Stimulated activated CD8-positive, alpha-beta memory T cell treated with anti-CD3 and anti-CD28 coated beads, Interleukin-4, amount 100 ng/mL, for 1 hour (primary cell): ENCODE measurements at regions not wholly inside any gene's neighbourhood (a gene's known extent, or its start where the extent isn't known, plus 50 kb on each side); places are given as distances from the start of the nearest gene placed in this dataset.
"Not testable (repeated sequence)": the region's sequence is repeated elsewhere in the genome, so short reads cannot be mapped to it uniquely, and the experiment has no call there.

Experiments
- DNase-seq, 2 donors: peaks; one replicate each; pipeline ENCODE4 v3.0.0-alpha.2; 2020; ENCODE audit warnings: low read depth in 2 of 2, low spot score in 1 of 2

DNA sequence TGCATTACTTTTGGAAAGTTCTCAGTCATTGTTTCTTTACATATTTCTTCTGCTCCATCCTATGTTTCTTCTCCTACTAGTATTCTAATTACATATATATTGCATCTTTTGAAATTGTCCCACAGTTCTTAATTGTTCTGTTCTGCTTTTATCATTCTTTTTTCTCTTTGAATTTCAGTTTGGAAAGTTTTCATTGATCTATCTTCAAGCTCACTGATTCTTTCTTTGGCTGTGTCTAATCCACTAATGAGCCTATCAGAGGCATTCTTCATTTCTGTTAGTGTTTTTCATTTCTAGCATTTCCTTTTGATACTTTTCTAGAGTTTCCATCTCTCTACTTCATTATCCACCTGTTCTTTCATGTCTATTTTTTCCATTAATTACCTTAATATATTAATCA is 159.0 kb upstream of the KCNJ15 start:
- DNase-seq, result no peak

- DNase-seq, result no peak
These were observed 144.5 kb upstream of the KCNJ15 start for GRCh38 chr21:38112219-38112789.

DNA sequence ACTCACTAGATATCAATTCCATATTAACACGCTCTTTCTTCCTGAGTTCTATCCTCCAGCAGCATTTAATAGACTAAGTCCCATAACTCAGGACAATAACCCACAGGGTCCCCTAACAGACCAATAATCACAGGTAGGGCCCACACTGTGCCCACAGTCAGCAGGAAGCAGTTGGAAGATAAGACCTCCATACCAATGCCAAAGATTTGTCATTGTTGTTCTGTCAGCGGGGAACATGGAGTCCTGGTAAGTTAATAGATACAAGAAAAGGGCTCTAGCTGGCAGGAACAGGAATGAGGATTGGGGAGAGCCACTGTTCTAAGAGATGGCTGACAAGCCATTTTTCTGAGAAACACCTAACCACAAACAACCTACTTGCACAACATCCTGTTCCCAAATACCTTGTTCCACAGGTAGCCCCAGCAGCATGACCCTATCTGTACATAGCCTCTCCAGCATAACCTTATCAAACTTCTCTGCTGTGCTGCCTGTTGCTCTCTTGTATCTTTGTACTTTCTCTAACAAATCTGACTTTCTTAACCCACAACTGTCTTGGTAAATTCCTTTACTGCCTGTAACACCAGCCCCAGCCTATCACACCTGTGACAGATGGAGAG is 142.0 kb upstream of the KCNJ15 start:
- DNase-seq, result no peak

GRCh38 chr21:38115870-38116269 is 140.9 kb upstream of the KCNJ15 start:
- no peak for DNase-seq

- DNase-seq, result no peak
These were observed 137.0 kb upstream of the KCNJ15 start for GRCh38 chr21:38119793-38120192.

GRCh38 chr21:38120679-38120983 is 136.2 kb upstream of the KCNJ15 start:
- DNase-seq, result not testable (repeated sequence)

DNA sequence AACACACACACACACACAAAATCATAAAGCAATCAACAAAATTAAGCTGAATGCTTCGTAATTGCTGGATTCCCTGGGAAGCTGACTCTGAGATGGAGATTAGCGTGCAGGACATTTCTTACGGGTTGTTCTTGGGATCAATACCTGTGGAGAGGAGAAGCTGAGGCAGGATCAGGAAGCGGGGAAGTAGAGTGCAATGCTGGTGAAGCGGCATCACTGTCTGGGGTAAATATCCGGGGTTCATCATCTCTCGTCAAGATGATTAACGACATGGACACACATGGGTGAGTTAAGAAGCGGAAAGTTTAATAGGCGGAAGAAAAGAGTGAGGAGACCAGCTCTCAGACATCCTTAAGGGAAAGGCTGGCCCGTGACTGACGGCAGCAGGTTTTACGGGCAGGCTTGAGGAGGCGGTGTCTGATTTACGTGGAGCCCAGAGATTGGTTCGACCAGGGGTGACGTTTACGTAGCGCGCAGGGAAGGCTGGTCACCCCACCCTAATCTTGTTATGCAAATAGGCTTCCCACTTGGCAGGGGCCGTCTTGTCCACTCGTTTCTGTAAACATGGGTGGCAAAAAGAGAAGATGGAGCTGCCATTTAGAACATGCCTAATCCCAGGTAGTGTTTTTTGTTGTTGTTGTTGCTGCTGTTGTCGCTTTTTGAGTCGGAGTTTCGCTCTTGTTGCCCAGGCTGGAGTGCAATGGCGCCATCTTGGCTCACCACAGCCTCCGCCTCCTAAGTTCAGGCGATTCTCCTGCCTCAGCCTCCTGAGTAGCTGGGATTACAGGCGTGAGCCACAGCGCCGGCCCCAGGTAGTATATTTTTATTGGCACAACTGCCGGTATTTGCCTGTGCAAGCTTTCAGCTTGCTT is 135.6 kb upstream of the KCNJ15 start:
- no peak for DNase-seq

DNA sequence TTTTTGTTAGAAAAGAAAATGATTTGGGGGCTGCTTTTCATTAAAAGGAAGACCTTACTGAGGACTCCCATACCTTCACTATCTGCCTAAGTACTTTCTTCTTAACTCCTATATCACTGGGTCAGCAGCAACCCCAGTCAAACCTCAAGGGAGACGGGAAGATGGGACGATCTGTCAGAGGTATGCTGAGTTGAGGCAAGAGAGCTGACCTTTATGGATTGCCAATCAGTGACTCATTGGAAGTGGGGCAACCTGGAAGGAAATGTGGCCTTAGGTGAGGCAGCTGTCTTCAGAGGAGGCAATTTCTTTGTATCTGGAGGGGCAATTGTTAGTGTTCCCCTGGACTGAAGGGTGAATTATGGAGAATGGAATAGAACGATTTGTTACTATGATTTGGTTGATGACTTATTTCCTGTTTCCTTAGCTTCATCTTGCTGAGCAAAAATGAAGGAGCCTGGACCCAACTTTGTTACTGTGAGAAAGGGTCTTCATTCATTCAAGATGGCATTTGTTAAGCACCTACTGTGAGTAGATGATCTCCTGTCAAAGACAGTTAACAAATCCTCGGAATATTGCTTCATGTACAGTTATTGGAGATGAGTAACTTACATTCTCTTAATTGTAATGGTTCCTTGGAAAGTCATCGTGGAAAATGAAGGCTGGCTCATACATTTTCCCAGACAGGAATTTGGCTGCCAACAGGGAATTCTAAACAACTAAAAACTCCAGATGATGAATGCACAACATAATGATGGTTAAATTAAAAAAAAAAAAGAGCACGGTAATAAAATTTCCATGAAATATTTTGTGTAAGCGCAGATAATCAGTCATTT is 134.7 kb upstream of the KCNJ15 start:
- DNase-seq, result no peak

DNA sequence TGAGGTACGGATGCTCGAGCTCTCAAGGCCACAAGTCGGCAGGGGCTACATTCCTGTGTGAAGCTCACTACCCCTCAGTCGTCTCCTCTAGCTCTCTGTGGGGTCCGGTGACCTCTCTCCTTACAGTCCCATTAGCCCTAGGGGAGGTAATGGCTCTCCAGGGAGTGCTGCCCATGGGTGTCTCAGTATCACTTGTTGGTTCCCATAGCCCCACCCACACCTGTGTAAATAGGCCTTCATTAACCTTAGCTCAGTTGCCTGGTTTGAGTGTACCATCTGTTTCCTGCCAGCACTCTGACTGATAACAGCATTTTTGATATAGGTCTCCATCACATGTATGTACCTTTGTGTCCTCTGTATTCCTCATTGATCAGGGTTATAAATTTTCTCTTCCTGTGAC is 133.2 kb upstream of the KCNJ15 start:
- no peak for DNase-seq

DNA sequence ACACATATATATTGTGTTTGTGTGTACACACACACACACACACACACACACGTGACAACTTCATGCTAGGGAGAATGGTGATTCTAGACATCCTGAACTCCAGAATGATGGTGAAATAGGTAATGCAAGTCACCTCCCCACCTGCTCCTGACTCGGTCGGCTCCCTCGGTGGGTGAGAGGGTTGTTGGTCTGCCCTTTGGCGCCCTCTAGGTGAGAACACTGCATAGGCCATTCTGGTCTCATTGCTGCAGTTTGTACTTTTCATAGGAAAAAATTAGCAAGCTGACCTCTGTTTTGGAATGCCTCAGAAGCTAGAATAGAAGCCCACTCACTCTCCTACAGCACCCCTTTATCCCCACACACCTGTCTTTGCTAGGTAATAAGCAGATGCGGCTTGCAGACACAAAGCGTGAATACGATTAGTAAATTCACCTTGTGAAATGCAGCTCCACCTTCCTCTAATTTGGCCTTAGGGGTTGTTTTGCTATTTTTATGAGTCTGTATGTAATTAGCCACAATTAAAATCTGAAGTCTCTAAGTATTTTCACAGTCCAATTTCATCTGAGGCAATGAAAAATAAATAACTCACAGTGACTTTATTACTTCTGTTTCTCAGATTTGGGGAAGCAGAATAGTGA is 130.0 kb upstream of the KCNJ15 start:
- DNase-seq, result peak in 1 of 2 donors; percentile 15

DNA sequence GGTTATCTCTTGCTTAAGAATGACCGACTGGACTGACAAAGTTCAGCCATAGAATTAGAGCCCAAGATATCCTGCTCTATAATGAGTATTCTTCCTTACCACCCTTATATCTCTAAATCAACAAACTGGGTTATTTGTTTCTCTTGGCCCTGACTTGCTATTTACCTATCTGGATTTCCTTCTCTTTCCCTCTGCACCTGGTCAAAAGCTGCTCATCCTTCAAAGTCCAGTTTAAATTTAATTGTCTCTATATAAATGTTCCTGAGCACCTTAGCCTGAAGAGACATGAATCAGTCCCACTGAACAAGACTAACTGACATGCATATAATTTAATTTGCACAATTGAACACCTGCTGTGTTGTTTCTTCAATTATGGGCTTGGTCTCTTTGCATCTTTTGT is 127.1 kb upstream of the KCNJ15 start:
- DNase-seq, result no peak

- DNase-seq, result no peak
These were observed 123.6 kb upstream of the KCNJ15 start for GRCh38 chr21:38133240-38133639.

DNA sequence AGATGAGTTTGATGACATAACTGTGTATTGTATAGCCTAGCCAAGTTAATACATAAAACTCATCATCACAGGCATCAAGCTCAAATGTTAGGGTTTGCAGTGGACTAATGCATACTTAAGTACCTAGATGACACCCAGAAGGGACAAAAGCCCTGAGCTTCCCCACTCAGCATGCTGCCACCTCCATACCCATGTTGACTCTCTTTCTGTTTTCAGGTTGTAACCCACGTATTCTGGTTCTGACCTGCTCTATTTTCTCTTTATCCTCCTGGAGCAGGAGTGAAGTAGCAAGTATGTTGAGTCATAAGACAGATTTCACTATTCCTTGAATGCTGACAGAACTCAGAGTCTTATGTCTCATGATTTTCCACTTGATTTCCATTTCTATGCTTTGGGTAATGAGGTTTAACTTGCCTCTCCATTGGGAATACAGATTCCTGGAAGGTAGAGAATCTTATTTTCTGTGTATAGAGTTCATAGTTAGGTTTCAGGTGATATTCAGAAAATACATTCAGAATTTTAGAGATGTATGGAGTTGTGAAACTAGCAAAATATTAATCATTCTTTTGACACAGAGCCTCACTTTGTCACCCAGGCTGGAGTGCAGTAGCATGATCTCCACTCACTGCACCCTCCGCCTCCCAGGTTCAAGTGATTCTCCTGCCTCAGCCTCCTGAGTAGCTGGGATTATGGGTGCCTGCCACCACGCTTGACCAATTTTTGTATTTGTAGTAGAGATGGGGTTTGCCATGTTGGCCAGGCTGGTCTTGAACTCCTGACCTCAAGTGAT is 122.5 kb upstream of the KCNJ15 start:
- DNase-seq, result no peak

DNA sequence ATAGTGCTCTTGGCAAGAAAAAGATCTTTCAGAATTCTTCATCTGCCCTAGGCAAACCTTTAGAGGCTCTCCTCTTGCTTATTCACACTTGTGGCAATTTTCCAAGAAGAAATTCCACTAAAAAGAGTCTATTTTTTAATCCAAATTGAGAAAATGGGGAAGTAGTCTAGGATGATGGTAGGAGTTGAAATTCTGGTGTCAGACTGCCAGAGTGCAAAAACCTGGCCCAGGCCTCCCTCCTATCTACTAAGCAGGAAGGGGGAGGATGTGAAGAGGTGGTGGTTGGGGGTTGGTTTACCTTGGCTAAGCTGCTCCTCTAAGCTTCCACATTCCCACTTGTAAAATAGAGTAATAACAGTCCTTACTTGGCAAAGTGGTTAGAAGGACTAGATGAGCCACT is 120.6 kb upstream of the KCNJ15 start:
- DNase-seq, result no peak

GRCh38 chr21:38139380-38140168 is 117.2 kb upstream of the KCNJ15 start:
- no peak for DNase-seq

- no peak for DNase-seq
These were observed 116.4 kb upstream of the KCNJ15 start for GRCh38 chr21:38140207-38140903.

DNA sequence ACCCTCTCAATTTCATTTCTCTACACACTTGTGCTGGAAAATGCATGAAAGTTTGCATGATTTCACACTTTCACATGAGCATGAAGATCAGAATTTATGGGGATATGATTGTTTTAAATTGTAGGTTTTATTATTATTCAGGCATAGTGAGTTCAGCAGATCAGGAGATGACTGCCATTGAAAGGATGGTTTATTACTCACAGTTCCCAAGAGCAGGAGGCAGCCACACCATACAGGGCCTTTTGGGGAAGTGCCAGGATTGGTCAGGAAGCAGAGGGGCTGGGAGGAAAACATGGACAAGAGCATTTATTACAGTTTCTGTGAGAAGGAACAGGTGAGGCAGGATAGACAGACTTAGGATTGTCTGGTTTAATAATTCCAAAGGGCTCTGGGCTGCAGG is 114.6 kb upstream of the KCNJ15 start:
- no peak for DNase-seq

DNA sequence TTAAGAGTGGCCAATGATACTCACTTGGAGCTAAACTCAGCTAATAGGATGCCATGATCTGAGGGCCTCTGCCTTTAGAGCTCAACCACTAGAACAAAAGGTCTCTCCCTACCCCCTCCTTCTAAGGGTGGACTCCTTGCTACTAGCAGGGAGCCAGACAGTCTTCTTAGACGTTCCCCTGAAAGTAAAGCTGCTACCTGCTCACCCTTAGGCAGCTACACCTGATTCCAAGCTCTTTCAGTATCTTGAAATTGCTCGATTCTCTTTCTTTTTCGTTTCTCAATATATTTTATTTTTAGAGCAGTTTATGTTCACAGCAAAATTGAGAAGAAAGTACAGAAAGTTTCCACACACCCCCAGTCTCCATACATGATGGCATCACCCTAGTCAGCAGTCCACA is 112.6 kb upstream of the KCNJ15 start:
- DNase-seq, result no peak

DNA sequence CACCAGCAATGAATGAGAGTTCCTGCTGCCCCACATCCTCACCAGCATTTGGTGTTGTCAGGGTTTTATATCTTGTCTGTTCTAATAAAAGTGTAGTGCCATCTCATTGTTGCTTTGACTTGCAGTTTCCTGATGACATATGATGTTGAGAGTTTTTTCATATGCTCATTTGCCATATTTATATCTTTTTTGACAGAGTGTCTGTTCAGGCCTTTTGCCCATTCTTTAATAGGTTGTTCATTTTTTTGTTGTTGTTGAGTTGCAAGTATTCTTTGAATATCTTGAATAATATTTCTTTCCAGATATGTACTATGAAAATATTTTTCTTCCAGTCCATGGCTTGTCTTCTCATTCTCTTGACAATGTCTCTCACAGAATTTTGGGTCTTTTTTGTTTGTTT is 111.7 kb upstream of the KCNJ15 start:
- DNase-seq, result no peak
